Loucy (cell line): ENCODE measurements at regions not wholly inside any gene's neighbourhood (a gene's known extent, or its start where the extent isn't known, plus 50 kb on each side); places are given as distances from the start of the nearest gene placed in this dataset.

Source experiments
- EZH2phosphoT487 ChIP-seq: fragments of 200-600 bp; IDR thresholded peaks from 2 replicates; pipeline ENCODE4 v1.6.1; 2018; ENCODE audit warnings: antibody characterized with exemption, mild to moderate bottlenecking, moderate library complexity, borderline replicate concordance
- TF ChIP-seq, protein P1 (sequence below): fragments of 200-600 bp; sonication (generic); conservative IDR thresholded peaks from 2 replicates; pipeline ENCODE4 v1.5.1; 2014; ENCODE audit warnings: mild to moderate bottlenecking, antibody characterized with exemption, low read length

DNA sequence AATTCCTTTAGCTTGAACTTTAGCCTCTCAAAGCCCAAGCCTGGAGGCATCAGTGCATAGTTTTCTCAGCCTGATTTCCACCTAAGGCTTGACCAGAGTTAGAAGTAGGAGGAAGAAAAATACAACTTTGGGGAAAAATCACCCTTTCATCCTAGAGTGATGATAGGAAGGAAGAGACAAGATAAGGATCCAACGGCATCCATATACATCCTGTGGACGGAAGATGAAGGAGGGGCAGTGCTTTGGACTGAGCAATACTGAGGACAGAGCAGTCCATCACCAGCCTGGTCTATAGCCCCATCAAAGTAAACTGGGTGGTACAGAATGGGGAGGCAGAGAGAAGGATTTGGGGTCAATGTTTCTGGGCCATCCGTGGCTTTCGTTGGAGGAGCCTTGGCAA is 247.9 kb downstream of the FAM76B start:
- TF ChIP-seq, protein P1, sequence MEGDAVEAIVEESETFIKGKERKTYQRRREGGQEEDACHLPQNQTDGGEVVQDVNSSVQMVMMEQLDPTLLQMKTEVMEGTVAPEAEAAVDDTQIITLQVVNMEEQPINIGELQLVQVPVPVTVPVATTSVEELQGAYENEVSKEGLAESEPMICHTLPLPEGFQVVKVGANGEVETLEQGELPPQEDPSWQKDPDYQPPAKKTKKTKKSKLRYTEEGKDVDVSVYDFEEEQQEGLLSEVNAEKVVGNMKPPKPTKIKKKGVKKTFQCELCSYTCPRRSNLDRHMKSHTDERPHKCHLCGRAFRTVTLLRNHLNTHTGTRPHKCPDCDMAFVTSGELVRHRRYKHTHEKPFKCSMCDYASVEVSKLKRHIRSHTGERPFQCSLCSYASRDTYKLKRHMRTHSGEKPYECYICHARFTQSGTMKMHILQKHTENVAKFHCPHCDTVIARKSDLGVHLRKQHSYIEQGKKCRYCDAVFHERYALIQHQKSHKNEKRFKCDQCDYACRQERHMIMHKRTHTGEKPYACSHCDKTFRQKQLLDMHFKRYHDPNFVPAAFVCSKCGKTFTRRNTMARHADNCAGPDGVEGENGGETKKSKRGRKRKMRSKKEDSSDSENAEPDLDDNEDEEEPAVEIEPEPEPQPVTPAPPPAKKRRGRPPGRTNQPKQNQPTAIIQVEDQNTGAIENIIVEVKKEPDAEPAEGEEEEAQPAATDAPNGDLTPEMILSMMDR, result no peak
- TF ChIP-seq EZH2phosphoT487, result no peak
